Liver (tissue), 8 donors: ENCODE measurements at regions not wholly inside any gene's neighbourhood (a gene's known extent, or its start where the extent isn't known, plus 50 kb on each side); places are given as distances from the start of the nearest gene placed in this dataset.

ENCODE experiments used
- DNase-seq: peaks from one replicate; pipeline ENCODE4 v3.0.0-alpha.2; 2017; ENCODE audit warnings: low spot score
- H3K27ac ChIP-seq, 2 donors: one replicate each; pipeline ENCODE4 v1.7.0; 2013; ENCODE audit warnings: inconsistent platforms in 2 of 2, low read length in 2 of 2, control low read depth in 1 of 2, low read depth in 1 of 2, mild to moderate bottlenecking in 1 of 2
- H3K27me3 ChIP-seq, 4 donors: one replicate each; pipeline versions ENCODE4 v1.6.1 to v1.7.0; 2013; ENCODE audit warnings: low read length in 3 of 4, inconsistent platforms in 1 of 4, mild to moderate bottlenecking in 1 of 4, moderate library complexity in 1 of 4; ENCODE audit not compliant: control insufficient read depth in 4 of 4, insufficient read depth in 4 of 4
- H3K36me3 ChIP-seq, 4 donors: one replicate each; pipeline versions ENCODE4 v1.6.1 to v1.7.0; 2013; ENCODE audit warnings: low read length in 3 of 4, mild to moderate bottlenecking in 3 of 4, low read depth in 1 of 4, moderate library complexity in 1 of 4; ENCODE audit not compliant: control insufficient read depth in 4 of 4, insufficient read depth in 3 of 4
- H3K4me1 ChIP-seq, 4 donors: one replicate each; pipeline versions ENCODE4 v1.6.1 to v1.7.0; 2013; ENCODE audit warnings: low read length in 3 of 4, mild to moderate bottlenecking in 3 of 4, moderate library complexity in 1 of 4; ENCODE audit not compliant: control insufficient read depth in 4 of 4, insufficient read depth in 4 of 4
- H3K4me3 ChIP-seq, 3 donors: one replicate each; pipeline versions ENCODE4 v1.6.1 to v1.7.0; 2013; ENCODE audit warnings: low read length in 3 of 3, control low read depth in 1 of 3, low read depth in 1 of 3, mild to moderate bottlenecking in 1 of 3
- H3K9ac ChIP-seq, 2 donors: one replicate each; pipeline ENCODE4 v1.7.0; 2013; ENCODE audit warnings: low read length in 2 of 2, mild to moderate bottlenecking in 2 of 2, moderate library complexity in 2 of 2, control low read depth in 1 of 2, low read depth in 1 of 2
- H3K9me3 ChIP-seq, 4 donors: one replicate each; pipeline versions ENCODE4 v1.6.1 to v1.7.0; 2013; ENCODE audit warnings: low read length in 3 of 4; ENCODE audit not compliant: control insufficient read depth in 4 of 4
- CTCF ChIP-seq: fragments of 150-350 bp; IDR thresholded peaks from 2 replicates; pipeline ENCODE4 v1.5.1; 2017; ENCODE audit warnings: improper control_type of control experiment, low read depth, low read length; ENCODE audit not compliant: missing input control
- FOXA1 ChIP-seq: IDR thresholded peaks from 2 replicates; pipeline ENCODE4 v1.6.1; 2016; ENCODE audit warnings: antibody characterized with exemption
- GABPA ChIP-seq, 2 donors: IDR thresholded peaks in 1 of 2; conservative IDR thresholded peaks in 1 of 2; 2 replicates each; pipeline ENCODE4 v1.6.1; 2016; ENCODE audit warnings: antibody characterized with exemption in 2 of 2, mild to moderate bottlenecking in 1 of 2, moderate library complexity in 1 of 2
- HNF4G ChIP-seq: IDR thresholded peaks from 2 replicates; pipeline ENCODE4 v1.6.1; 2016; ENCODE audit warnings: antibody characterized with exemption
- JUND ChIP-seq, 2 donors: IDR thresholded peaks; 2 replicates each; pipeline ENCODE4 v1.6.1; 2016; ENCODE audit warnings: antibody characterized with exemption in 2 of 2
- NR2F2 ChIP-seq: IDR thresholded peaks from 2 replicates; pipeline ENCODE4 v1.6.1; 2016; ENCODE audit warnings: antibody characterized with exemption
- RAD21 ChIP-seq, 2 donors: IDR thresholded peaks; 2 replicates each; pipeline ENCODE4 v1.6.1; 2016; ENCODE audit warnings: antibody characterized with exemption in 2 of 2, mild to moderate bottlenecking in 2 of 2
- REST ChIP-seq: IDR thresholded peaks from 2 replicates; pipeline ENCODE4 v1.6.1; 2016; ENCODE audit warnings: antibody characterized with exemption, mild to moderate bottlenecking
- SP1 ChIP-seq: IDR thresholded peaks from 2 replicates; pipeline ENCODE4 v1.6.1; 2018; ENCODE audit warnings: antibody characterized with exemption, mild to moderate bottlenecking
- ZBTB33 ChIP-seq: IDR thresholded peaks from 2 replicates; pipeline ENCODE4 v1.6.1; 2016; ENCODE audit warnings: antibody characterized with exemption
- WGBS: extraction: QIAGEN DNeasy Blood & Tissue Kit; methylation state at CpG from one replicate; pipeline ENCODE4 v1.1.7; 2013; 5-methylcytosine and 5-hydroxymethylcytosine counted together
- donor health status: healthy.
- donor health status: healthy.
- donor health status: healthy.
- donor health status: healthy.
- donor health status: healthy.

DNA sequence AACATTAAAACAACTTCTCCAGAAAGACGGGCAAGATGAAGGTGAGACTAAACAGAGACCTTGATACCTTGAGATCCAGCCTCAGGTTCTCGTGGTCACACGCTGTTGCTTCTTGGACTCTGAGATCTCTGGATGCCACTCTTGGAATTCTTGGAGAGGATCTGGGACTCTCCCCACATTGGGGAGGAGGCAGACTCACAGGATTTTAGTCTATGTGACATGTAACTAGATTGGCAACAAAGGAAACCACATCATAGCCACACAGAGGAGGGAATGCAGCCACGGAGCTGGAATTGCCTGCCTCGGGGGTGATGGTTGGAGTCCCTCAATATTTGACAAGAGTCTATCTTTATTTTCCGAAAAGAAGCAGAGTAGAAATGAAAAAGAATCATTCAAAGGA is 78.8 kb upstream of the IGFBP5 start (continued):
- no peak for TF ChIP-seq ZBTB33

DNA sequence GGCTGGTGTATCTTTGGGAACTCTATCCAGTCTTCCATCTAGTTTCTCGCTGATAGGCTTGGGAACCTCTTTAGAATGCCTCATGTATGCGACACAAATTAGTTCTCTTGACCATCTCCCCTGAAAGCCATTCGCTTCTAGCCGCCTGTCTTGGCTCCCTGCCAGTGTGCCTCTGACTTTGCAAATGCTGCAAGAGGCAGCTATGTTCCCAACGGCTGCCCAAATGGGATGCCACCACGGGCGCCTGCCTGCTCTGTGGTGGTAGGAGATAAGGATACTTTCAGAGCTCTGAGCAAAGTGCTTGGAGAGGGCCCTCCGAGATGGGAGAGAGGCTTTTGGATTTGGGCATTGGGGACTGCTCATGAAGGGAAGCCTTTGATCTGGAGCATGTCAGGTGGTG is 77.7 kb upstream of the IGFBP5 start:
- Histone ChIP-seq H3K9ac (no peak overlapping the region), H3K27ac (no peak overlapping the region), H3K9me3 (no peaks in the 10 kb centered on the region), H3K4me1 (no peaks in the 10 kb centered on the region), H3K4me3 (no peak overlapping the region), H3K27me3 (peaks cover 0 to 2% (median 0%) of the 10 kb centered on the region in 4 donors), H3K36me3 (no peaks in the 10 kb centered on the region)
- DNase-seq: peak; percentile 88
- TF ChIP-seq FOXA1: no peak
- TF ChIP-seq GABPA (IDR thresholded peaks at IDR 0.05 in 1 of 2, conservative IDR thresholded peaks at IDR 0.05 in 1 of 2): no peak
- 65% methylated on average over 8 of the region's 8 CpGs for WGBS

DNA sequence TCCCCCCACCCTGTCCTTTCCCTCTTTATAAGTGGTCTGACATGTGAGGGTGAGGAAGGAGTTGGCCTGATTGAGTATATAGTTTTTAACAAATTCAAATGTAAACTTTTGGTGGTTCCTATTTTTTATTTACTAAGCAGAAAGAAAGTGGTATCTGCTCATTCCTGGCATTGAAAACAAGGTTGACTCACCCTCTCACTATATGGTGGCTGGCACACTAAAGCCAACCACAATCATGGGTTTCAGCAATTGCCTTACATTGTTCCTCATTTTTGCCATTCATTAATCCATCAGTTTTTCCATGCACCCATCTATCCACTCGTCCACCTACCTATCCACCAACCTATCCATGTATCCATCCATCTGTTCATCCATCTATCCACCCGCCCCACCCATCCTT is 75.4 kb upstream of the IGFBP5 start:
- TF ChIP-seq SP1: no peak
- TF ChIP-seq HNF4G: no peak
- no peak for TF ChIP-seq CTCF
- no peak for TF ChIP-seq REST
- no peak for TF ChIP-seq GABPA (IDR thresholded peaks at IDR 0.05 in 1 of 2, conservative IDR thresholded peaks at IDR 0.05 in 1 of 2)
- no peak for TF ChIP-seq RAD21 (IDR thresholded peaks at IDR 0.05)
- no peak for TF ChIP-seq NR2F2
- TF ChIP-seq JUND (IDR thresholded peaks at IDR 0.05): no peak
- Histone ChIP-seq H3K27me3 (peaks cover 0 to 2% (median 0%) of the 10 kb centered on the region in 4 donors), H3K4me1 (no peaks in the 10 kb centered on the region), H3K9me3 (no peaks in the 10 kb centered on the region), H3K9ac (no peak overlapping the region), H3K4me3 (no peak overlapping the region), H3K36me3 (no peaks in the 10 kb centered on the region), H3K27ac (no peak overlapping the region)
- DNase-seq: no peak
- 89% methylated on average over 2 of the region's 2 CpGs for WGBS
